SW480 (cell line): ENCODE measurements at regions not wholly inside any gene's neighbourhood (a gene's known extent, or its start where the extent isn't known, plus 50 kb on each side); places are given as distances from the start of the nearest gene placed in this dataset.
"Not testable (repeated sequence)": the region's sequence is repeated elsewhere in the genome, so short reads cannot be mapped to it uniquely, and the experiment has no call there.

Source experiments
- DNase-seq: peaks from one replicate; pipeline ENCODE4 v3.0.0-alpha.2; 2016; ENCODE audit warnings: low spot score

GRCh38 chr5:106986006-106986405 lies 684.7 kb downstream of the EFNA5 start:
- DNase-seq, result no peak

GRCh38 chr5:106985174-106985573 lies 685.6 kb downstream of the EFNA5 start:
- no peak for DNase-seq

- DNase-seq, result not testable (repeated sequence)
Observed at GRCh38 chr5:106979178-106979577, 691.6 kb downstream of the EFNA5 start.

- not testable (repeated sequence) for DNase-seq
Observed at GRCh38 chr5:106978582-106979165, 692.1 kb downstream of the EFNA5 start.

- DNase-seq, result no peak
Observed at GRCh38 chr5:106976363-106976762, 694.4 kb downstream of the EFNA5 start.

- no peak for DNase-seq
Observed at GRCh38 chr5:106974272-106974671, 696.5 kb downstream of the EFNA5 start.

- no peak for DNase-seq
Observed at GRCh38 chr5:106966686-106967315, 703.9 kb downstream of the EFNA5 start.

- no peak for DNase-seq
Observed at GRCh38 chr5:106964132-106964531, 706.6 kb downstream of the EFNA5 start.

- DNase-seq, result no peak
Observed at GRCh38 chr5:106963630-106964029, 707.1 kb downstream of the EFNA5 start.

GRCh38 chr5:106962464-106963230 lies 708.1 kb downstream of the EFNA5 start:
- no peak for DNase-seq

- no peak for DNase-seq
Observed at GRCh38 chr5:106959387-106959786, 711.4 kb downstream of the EFNA5 start.

GRCh38 chr5:106957336-106957735 lies 713.4 kb downstream of the EFNA5 start:
- no peak for DNase-seq

- no peak for DNase-seq
Observed at GRCh38 chr5:106956886-106957285, 713.9 kb downstream of the EFNA5 start.

GRCh38 chr5:106956187-106956586 lies 714.5 kb downstream of the EFNA5 start:
- no peak for DNase-seq

- no peak for DNase-seq
Observed at GRCh38 chr5:106940986-106941385, 729.8 kb downstream of the EFNA5 start.

- no peak for DNase-seq
Observed at GRCh38 chr5:106940301-106940846, 730.4 kb downstream of the EFNA5 start.

- no peak for DNase-seq
Observed at GRCh38 chr5:106923409-106923808, 747.3 kb downstream of the EFNA5 start.

- DNase-seq, result no peak
Observed at GRCh38 chr5:106921567-106921966, 749.2 kb downstream of the EFNA5 start.

GRCh38 chr5:106910486-106910885 lies 760.3 kb downstream of the EFNA5 start:
- DNase-seq, result no peak

GRCh38 chr5:106909716-106910115 lies 761.0 kb downstream of the EFNA5 start:
- DNase-seq, result no peak

GRCh38 chr5:106907979-106908378 lies 762.8 kb downstream of the EFNA5 start:
- DNase-seq, result no peak

- DNase-seq, result no peak
Observed at GRCh38 chr5:106906199-106906598, 764.5 kb downstream of the EFNA5 start.

GRCh38 chr5:106894964-106895363 lies 775.8 kb downstream of the EFNA5 start:
- no peak for DNase-seq
